Suprapubic skin (tissue), 4 donors: ENCODE measurements at regions not wholly inside any gene's neighbourhood (a gene's known extent, or its start where the extent isn't known, plus 50 kb on each side); places are given as distances from the start of the nearest gene placed in this dataset.

Source experiments
- EP300 ChIP-seq: sonication (generic); formaldehyde crosslinking; IDR thresholded peaks from one replicate; pipeline ENCODE4 v1.6.1; 2017; ENCODE audit warnings: antibody characterized with exemption
- POLR2A ChIP-seq, 2 donors: fragments of 450-650 bp; IDR thresholded peaks; one replicate each; pipeline ENCODE4 v1.6.1; 2017; ENCODE audit warnings: antibody characterized with exemption in 2 of 2, mild to moderate bottlenecking in 2 of 2, moderate library complexity in 2 of 2
- POLR2AphosphoS5 ChIP-seq, 3 donors: sonication (generic); formaldehyde crosslinking; IDR thresholded peaks; one replicate each; pipeline ENCODE4 v1.6.1; 2017; ENCODE audit warnings: antibody characterized with exemption in 3 of 3
- TF ChIP-seq, protein P1 (sequence below), 2 donors: fragments of 200-600 bp in 1 of 2; fragments of 450-650 bp in 1 of 2; sonication (generic) in 1 of 2; IDR thresholded peaks; one replicate each; pipeline ENCODE4 v1.5.1; 2016 to 2019; ENCODE audit warnings: antibody characterized with exemption in 2 of 2, mild to moderate bottlenecking in 1 of 2, moderate library complexity in 1 of 2

DNA sequence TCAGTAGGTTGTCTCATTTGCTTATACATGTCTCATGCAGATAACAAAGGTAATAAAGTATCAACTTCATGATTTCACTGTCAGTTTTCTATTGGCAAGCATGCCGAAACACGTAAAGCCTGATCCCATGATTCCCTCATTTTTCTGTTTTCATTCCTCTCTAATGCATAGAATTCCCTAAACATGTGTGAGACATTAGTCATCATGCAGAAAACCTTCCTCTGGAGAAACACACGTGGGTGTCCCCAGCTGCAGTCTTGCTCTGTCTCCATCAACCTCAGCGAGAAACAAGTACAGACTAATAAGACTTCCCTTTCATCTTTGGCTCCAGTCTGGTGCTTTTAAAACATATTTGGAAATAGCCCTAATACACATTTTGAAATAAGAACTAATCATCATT is 432.7 kb upstream of the VSTM2A start:
- TF ChIP-seq, protein P1, sequence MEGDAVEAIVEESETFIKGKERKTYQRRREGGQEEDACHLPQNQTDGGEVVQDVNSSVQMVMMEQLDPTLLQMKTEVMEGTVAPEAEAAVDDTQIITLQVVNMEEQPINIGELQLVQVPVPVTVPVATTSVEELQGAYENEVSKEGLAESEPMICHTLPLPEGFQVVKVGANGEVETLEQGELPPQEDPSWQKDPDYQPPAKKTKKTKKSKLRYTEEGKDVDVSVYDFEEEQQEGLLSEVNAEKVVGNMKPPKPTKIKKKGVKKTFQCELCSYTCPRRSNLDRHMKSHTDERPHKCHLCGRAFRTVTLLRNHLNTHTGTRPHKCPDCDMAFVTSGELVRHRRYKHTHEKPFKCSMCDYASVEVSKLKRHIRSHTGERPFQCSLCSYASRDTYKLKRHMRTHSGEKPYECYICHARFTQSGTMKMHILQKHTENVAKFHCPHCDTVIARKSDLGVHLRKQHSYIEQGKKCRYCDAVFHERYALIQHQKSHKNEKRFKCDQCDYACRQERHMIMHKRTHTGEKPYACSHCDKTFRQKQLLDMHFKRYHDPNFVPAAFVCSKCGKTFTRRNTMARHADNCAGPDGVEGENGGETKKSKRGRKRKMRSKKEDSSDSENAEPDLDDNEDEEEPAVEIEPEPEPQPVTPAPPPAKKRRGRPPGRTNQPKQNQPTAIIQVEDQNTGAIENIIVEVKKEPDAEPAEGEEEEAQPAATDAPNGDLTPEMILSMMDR (IDR thresholded peaks at IDR 0.05) = no peak
- no peak for TF ChIP-seq POLR2A (IDR thresholded peaks at IDR 0.05)
- no peak for TF ChIP-seq POLR2AphosphoS5 (IDR thresholded peaks at IDR 0.05)
- no peak for TF ChIP-seq EP300
